NT2/D1 (cell line): ENCODE measurements at regions not wholly inside any gene's neighbourhood (a gene's known extent, or its start where the extent isn't known, plus 50 kb on each side); places are given as distances from the start of the nearest gene placed in this dataset.

Experiments used
- SUZ12 ChIP-seq: IDR thresholded peaks from 2 replicates; pipeline ENCODE4 v1.6.1; 2011; ENCODE audit not compliant: insufficient read length, insufficient read depth; ENCODE audit errors: extremely low read depth
- YY1 ChIP-seq: IDR thresholded peaks from 2 replicates; pipeline ENCODE4 v1.6.1; 2011; ENCODE audit not compliant: insufficient read length, insufficient read depth

- no peak for TF ChIP-seq YY1
- TF ChIP-seq SUZ12, result no peak
These were observed 87.5 kb upstream of the CDH9 start for GRCh38 chr5:27125856-27126255.
